ENCODE measurements at regions not wholly inside any gene's neighbourhood (a gene's known extent, or its start where the extent isn't known, plus 50 kb on each side); places are given as distances from the start of the nearest gene placed in this dataset.

GRCh38 chr12:25384038-25384892 lies 133.5 kb upstream of the KRAS start:
- Histone ChIP-seq H3K27me3 (replicated peaks in 2 of 5; ENCODE audit: control insufficient read depth in 4 of 5, insufficient read depth in 5 of 5, low read length in 4 of 5) (no peaks in the 10 kb centered on the region), H3K36me3 (ENCODE audit: control insufficient read depth in 4 of 4, insufficient read depth in 4 of 4, low read length in 3 of 4) (no peaks in the 10 kb centered on the region), H3K27ac (ENCODE audit: insufficient read depth in 1 of 2, low read depth in 1 of 2, low read length in 2 of 2, poor library complexity in 1 of 2, severe bottlenecking in 2 of 2) (peak overlapping the region in 1 of 2 experiments; percentile 99), H3K4me3 (ENCODE audit: control insufficient read depth in 1 of 7, extremely low read depth in 1 of 7, insufficient read depth in 4 of 7, low read depth in 2 of 7, low read length in 6 of 7) (peak overlapping the region in 4 of 7 experiments; percentile 67 to 89 (median 80)), H3K9me3 (ENCODE audit: control extremely low read depth in 1 of 5, control insufficient read depth in 4 of 5, insufficient read depth in 2 of 5, low read depth in 1 of 5, low read length in 4 of 5) (no peaks in the 10 kb centered on the region), H3K4me1 (ENCODE audit: control extremely low read depth in 1 of 4, control insufficient read depth in 4 of 4, insufficient read depth in 4 of 4, low read length in 3 of 4) (peaks cover 4 to 30% (median 24%) of the 10 kb centered on the region in 4 experiments)
- 96% methylated on average over 16 of the region's 18 CpGs for WGBS (ENCODE audit: insufficient coverage)
- no peak for DNase-seq
- POLR2A ChIA-PET: interaction anchor here (0.7 to 0.8 kb wide), 2 partner anchors 59 to 100 kb away, joined by 3 to 4 read pairs; no protein-coding TSS in a partner anchor
- CTCF ChIA-PET: interaction anchor here (0.9 to 1.5 kb wide), 3 partner anchors 16 to 108 kb away, joined by 4 to 6 read pairs (median 6); no protein-coding TSS in a partner anchor

GRCh38 chr12:25382311-25383106 lies 131.8 kb upstream of the KRAS start:
- ChIA-PET POLR2A (interaction anchor here (1.0 kb wide), 1 partner anchor 132 kb away, joined by 3 read pairs; the partner anchor contains the start of gene KRAS), CTCF (interaction anchor here (0.9 to 1.8 kb wide), 4 partner anchors 14 to 132 kb away, joined by 3 to 6 read pairs (median 4); partner anchors contain the start of gene KRAS)
- Histone ChIP-seq H3K4me3 (ENCODE audit: control insufficient read depth in 1 of 7, extremely low read depth in 1 of 7, insufficient read depth in 4 of 7, low read depth in 2 of 7, low read length in 6 of 7) (no peak overlapping the region), H3K36me3 (ENCODE audit: control insufficient read depth in 4 of 4, insufficient read depth in 4 of 4, low read length in 3 of 4) (no peaks in the 10 kb centered on the region), H3K9me3 (ENCODE audit: control extremely low read depth in 1 of 5, control insufficient read depth in 4 of 5, insufficient read depth in 2 of 5, low read depth in 1 of 5, low read length in 4 of 5) (no peaks in the 10 kb centered on the region), H3K27ac (ENCODE audit: insufficient read depth in 1 of 2, low read depth in 1 of 2, low read length in 2 of 2, poor library complexity in 1 of 2, severe bottlenecking in 2 of 2) (no peak overlapping the region), H3K27me3 (replicated peaks in 2 of 5; ENCODE audit: control insufficient read depth in 4 of 5, insufficient read depth in 5 of 5, low read length in 4 of 5) (no peaks in the 10 kb centered on the region), H3K4me1 (ENCODE audit: control extremely low read depth in 1 of 4, control insufficient read depth in 4 of 4, insufficient read depth in 4 of 4, low read length in 3 of 4) (peaks cover 4 to 33% (median 26%) of the 10 kb centered on the region in 4 experiments)
- DNase-seq: no peak
- 100% methylated on average over 7 of the region's 7 CpGs for WGBS (ENCODE audit: insufficient coverage)

GRCh38 chr12:25377469-25378177 lies 126.9 kb upstream of the KRAS start:
- CTCF ChIA-PET: interaction anchor here (0.6 to 2.0 kb wide), 3 partner anchors 136 to 1391 kb away, joined by 3 to 7 read pairs (median 3); no protein-coding TSS in a partner anchor
- peak in 1 of 3 donors; percentile 20 for DNase-seq
- no peaks in the 10 kb centered on the region for H3K9me3 ChIP-seq (ENCODE audit: control extremely low read depth in 1 of 5, control insufficient read depth in 4 of 5, insufficient read depth in 2 of 5, low read depth in 1 of 5, low read length in 4 of 5)
- no peak overlapping the region for H3K27ac ChIP-seq (ENCODE audit: insufficient read depth in 1 of 2, low read depth in 1 of 2, low read length in 2 of 2, poor library complexity in 1 of 2, severe bottlenecking in 2 of 2)
- POLR2A ChIA-PET: interaction anchor here (0.6 kb wide), 1 partner anchor 42 kb away, joined by 3 read pairs; no protein-coding TSS in a partner anchor
- no peaks in the 10 kb centered on the region for H3K36me3 ChIP-seq (ENCODE audit: control insufficient read depth in 4 of 4, insufficient read depth in 4 of 4, low read length in 3 of 4)
- 90% methylated on average over 5 of the region's 5 CpGs for WGBS (ENCODE audit: insufficient coverage)
- peaks cover 0 to 10% (median 9%) of the 10 kb centered on the region in 4 experiments for H3K4me1 ChIP-seq (ENCODE audit: control extremely low read depth in 1 of 4, control insufficient read depth in 4 of 4, insufficient read depth in 4 of 4, low read length in 3 of 4)
- no peak overlapping the region for H3K4me3 ChIP-seq (ENCODE audit: control insufficient read depth in 1 of 7, extremely low read depth in 1 of 7, insufficient read depth in 4 of 7, low read depth in 2 of 7, low read length in 6 of 7)
- no peaks in the 10 kb centered on the region for H3K27me3 ChIP-seq (replicated peaks in 2 of 5; ENCODE audit: control insufficient read depth in 4 of 5, insufficient read depth in 5 of 5, low read length in 4 of 5)

- H3K4me3 ChIP-seq (ENCODE audit: control insufficient read depth in 1 of 7, extremely low read depth in 1 of 7, insufficient read depth in 4 of 7, low read depth in 2 of 7, low read length in 6 of 7): no peak overlapping the region
- no peak for DNase-seq
- H3K36me3 ChIP-seq (ENCODE audit: control insufficient read depth in 4 of 4, insufficient read depth in 4 of 4, low read length in 3 of 4): no peaks in the 10 kb centered on the region
- peaks cover 0 to 8% (median 8%) of the 10 kb centered on the region in 4 experiments for H3K4me1 ChIP-seq (ENCODE audit: control extremely low read depth in 1 of 4, control insufficient read depth in 4 of 4, insufficient read depth in 4 of 4, low read length in 3 of 4)
- ChIA-PET POLR2A (no interaction called here), CTCF (interaction anchor here (0.9 to 2.0 kb wide), 3 partner anchors 42 to 167 kb away, joined by 3 to 7 read pairs (median 3); no protein-coding TSS in a partner anchor)
- H3K27ac ChIP-seq (ENCODE audit: insufficient read depth in 1 of 2, low read depth in 1 of 2, low read length in 2 of 2, poor library complexity in 1 of 2, severe bottlenecking in 2 of 2): no peak overlapping the region
- H3K9me3 ChIP-seq (ENCODE audit: control extremely low read depth in 1 of 5, control insufficient read depth in 4 of 5, insufficient read depth in 2 of 5, low read depth in 1 of 5, low read length in 4 of 5): no peaks in the 10 kb centered on the region
- H3K27me3 ChIP-seq (replicated peaks in 2 of 5; ENCODE audit: control insufficient read depth in 4 of 5, insufficient read depth in 5 of 5, low read length in 4 of 5): no peaks in the 10 kb centered on the region
- WGBS (ENCODE audit: insufficient coverage): 100% methylated on average over 1 of the region's 4 CpGs
Observed at GRCh38 chr12:25376985-25377384, 126.3 kb upstream of the KRAS start.

- CTCF ChIA-PET: interaction anchor here (0.7 to 2.0 kb wide), 4 partner anchors 13 to 135 kb away, joined by 3 to 7 read pairs (median 3); no protein-coding TSS in a partner anchor
- Histone ChIP-seq H3K4me3 (ENCODE audit: control insufficient read depth in 1 of 7, extremely low read depth in 1 of 7, insufficient read depth in 4 of 7, low read depth in 2 of 7, low read length in 6 of 7) (no peak overlapping the region), H3K4me1 (ENCODE audit: control extremely low read depth in 1 of 4, control insufficient read depth in 4 of 4, insufficient read depth in 4 of 4, low read length in 3 of 4) (peaks cover 0 to 8% (median 6%) of the 10 kb centered on the region in 4 experiments), H3K9me3 (ENCODE audit: control extremely low read depth in 1 of 5, control insufficient read depth in 4 of 5, insufficient read depth in 2 of 5, low read depth in 1 of 5, low read length in 4 of 5) (no peaks in the 10 kb centered on the region), H3K36me3 (ENCODE audit: control insufficient read depth in 4 of 4, insufficient read depth in 4 of 4, low read length in 3 of 4) (no peaks in the 10 kb centered on the region), H3K27ac (ENCODE audit: insufficient read depth in 1 of 2, low read depth in 1 of 2, low read length in 2 of 2, poor library complexity in 1 of 2, severe bottlenecking in 2 of 2) (no peak overlapping the region), H3K27me3 (replicated peaks in 2 of 5; ENCODE audit: control insufficient read depth in 4 of 5, insufficient read depth in 5 of 5, low read length in 4 of 5) (no peaks in the 10 kb centered on the region)
- DNase-seq: peak in 1 of 3 donors; percentile 27
- WGBS (ENCODE audit: insufficient coverage): no CpG with 5 or more reads among the region's 1 CpG
- POLR2A ChIA-PET: no interaction called here
Observed at GRCh38 chr12:25376407-25376806, 125.7 kb upstream of the KRAS start.

- DNase-seq: no peak
- no peaks in the 10 kb centered on the region for H3K9me3 ChIP-seq (ENCODE audit: control extremely low read depth in 1 of 5, control insufficient read depth in 4 of 5, insufficient read depth in 2 of 5, low read depth in 1 of 5, low read length in 4 of 5)
- H3K36me3 ChIP-seq (ENCODE audit: control insufficient read depth in 4 of 4, insufficient read depth in 4 of 4, low read length in 3 of 4): no peaks in the 10 kb centered on the region
- H3K4me1 ChIP-seq (ENCODE audit: control extremely low read depth in 1 of 4, control insufficient read depth in 4 of 4, insufficient read depth in 4 of 4, low read length in 3 of 4): peaks cover 0 to 8% (median 6%) of the 10 kb centered on the region in 4 experiments
- 100% methylated on average over 4 of the region's 4 CpGs for WGBS (ENCODE audit: insufficient coverage)
- no peak overlapping the region for H3K4me3 ChIP-seq (ENCODE audit: control insufficient read depth in 1 of 7, extremely low read depth in 1 of 7, insufficient read depth in 4 of 7, low read depth in 2 of 7, low read length in 6 of 7)
- CTCF ChIA-PET: no interaction called here
- no peaks in the 10 kb centered on the region for H3K27me3 ChIP-seq (replicated peaks in 2 of 5; ENCODE audit: control insufficient read depth in 4 of 5, insufficient read depth in 5 of 5, low read length in 4 of 5)
- H3K27ac ChIP-seq (ENCODE audit: insufficient read depth in 1 of 2, low read depth in 1 of 2, low read length in 2 of 2, poor library complexity in 1 of 2, severe bottlenecking in 2 of 2): no peak overlapping the region
- POLR2A ChIA-PET: no interaction called here
Observed at GRCh38 chr12:25372969-25373817, 122.5 kb upstream of the KRAS start.

All from common myeloid progenitor, CD34-positive (primary cell).